GM23338 (cell line): ENCODE measurements at regions not wholly inside any gene's neighbourhood (a gene's known extent, or its start where the extent isn't known, plus 50 kb on each side); places are given as distances from the start of the nearest gene placed in this dataset.

Experiments
- ATAC-seq: fragments of 200-7000 bp; cut with Tn5 transposase; 3 replicates; pipeline ENCODE4 v1.9.1; 2020
- DNase-seq: peaks from one replicate; pipeline ENCODE4 v3.0.0-alpha.2; 2015; ENCODE audit warnings: low spot score
- H2AFZ ChIP-seq: fragments of 200-600 bp; sonication (generic); 2 replicates; pipeline ENCODE4 v1.8.0; 2016; ENCODE audit warnings: antibody characterized with exemption, mild to moderate bottlenecking, moderate library complexity
- H3F3A ChIP-seq: fragments of 200-600 bp; sonication (generic); replicated peaks from 2 replicates; pipeline ENCODE4 v1.8.0; 2017; ENCODE audit warnings: antibody characterized with exemption, mixed run types, low read depth
- H3K27ac ChIP-seq: fragments of 200-600 bp; sonication (generic); 2 replicates; pipeline ENCODE4 v1.6.1; 2016; ENCODE audit warnings: low read depth
- H3K27me3 ChIP-seq: fragments of 200-600 bp; sonication (generic); 2 replicates; pipeline ENCODE4 v1.8.0; 2016; ENCODE audit warnings: mild to moderate bottlenecking, mixed run types, moderate library complexity; ENCODE audit not compliant: insufficient read depth
- H3K36me3 ChIP-seq: fragments of 200-600 bp; sonication (generic); 2 replicates; pipeline ENCODE4 v1.8.0; 2016; ENCODE audit warnings: mild to moderate bottlenecking; ENCODE audit not compliant: insufficient read depth
- H3K4me1 ChIP-seq: fragments of 200-600 bp; sonication (generic); 2 replicates; pipeline ENCODE4 v1.8.0; 2016; ENCODE audit warnings: mild to moderate bottlenecking, moderate library complexity; ENCODE audit not compliant: insufficient read depth
- H3K4me2 ChIP-seq: fragments of 200-600 bp; sonication (generic); 2 replicates; pipeline ENCODE4 v1.7.1; 2017; ENCODE audit warnings: mixed run types
- H3K4me3 ChIP-seq: fragments of 200-600 bp; sonication (generic); 2 replicates; pipeline ENCODE4 v1.6.1; 2016; ENCODE audit warnings: mixed run types
- H3K79me2 ChIP-seq: fragments of 200-600 bp; sonication (generic); replicated peaks from 2 replicates; pipeline ENCODE4 v1.8.0; 2017; ENCODE audit warnings: mild to moderate bottlenecking; ENCODE audit not compliant: insufficient read depth
- H3K9me2 ChIP-seq: fragments of 200-600 bp; sonication (generic); 2 replicates; pipeline ENCODE4 v1.8.0; 2017; ENCODE audit not compliant: insufficient read depth
- H4K20me1 ChIP-seq: fragments of 200-600 bp; sonication (generic); replicated peaks from 2 replicates; pipeline ENCODE4 v1.8.0; 2017; ENCODE audit warnings: mild to moderate bottlenecking; ENCODE audit not compliant: insufficient read depth
- H3K27ac Mint-ChIP-seq: 2 replicates; pipeline ENCODE4 v1.8.0; 2020; ENCODE audit warnings: inconsistent platforms, mild to moderate bottlenecking, moderate library complexity, mixed read lengths
- H3K27me3 Mint-ChIP-seq: 3 replicates; pipeline ENCODE4 v1.8.0; 2022; ENCODE audit warnings: low read depth, mild to moderate bottlenecking, moderate library complexity, mixed read lengths, inconsistent platforms; ENCODE audit not compliant: insufficient read depth, poor library complexity
- H3K36me3 Mint-ChIP-seq: 3 replicates; pipeline ENCODE4 v1.8.0; 2021; ENCODE audit warnings: low read depth, mild to moderate bottlenecking, inconsistent platforms, moderate library complexity, mixed read lengths
- H3K4me1 Mint-ChIP-seq: 3 replicates; pipeline ENCODE4 v1.8.0; 2020; ENCODE audit warnings: mild to moderate bottlenecking, inconsistent platforms, mixed read lengths
- H3K4me3 Mint-ChIP-seq: 3 replicates; pipeline ENCODE4 v1.8.0; 2021; ENCODE audit warnings: moderate library complexity, mild to moderate bottlenecking, inconsistent platforms, mixed read lengths
- H3K9me3 Mint-ChIP-seq: 3 replicates; pipeline ENCODE4 v1.8.0; 2020; ENCODE audit warnings: moderate library complexity, mild to moderate bottlenecking, inconsistent platforms, mixed read lengths
- CREB1 ChIP-seq: fragments of 250-450 bp; sonication (Bioruptor Pico); IDR thresholded peaks from 2 replicates; pipeline ENCODE4 v1.5.0; 2020; ENCODE audit warnings: low read depth, mild to moderate bottlenecking, moderate library complexity
- EZH2 ChIP-seq: fragments of 200-600 bp; sonication (generic); IDR thresholded peaks from one replicate; pipeline ENCODE4 v1.8.0; 2017; ENCODE audit warnings: antibody characterized with exemption, mild to moderate bottlenecking, low read depth; ENCODE audit not compliant: unreplicated experiment
- EZH2phosphoT487 ChIP-seq: fragments of 200-600 bp; sonication (generic); IDR thresholded peaks from one replicate; pipeline ENCODE4 v1.8.1; 2018; ENCODE audit warnings: antibody characterized with exemption; ENCODE audit not compliant: unreplicated experiment
- ZNF114 ChIP-seq: fragments of 250-450 bp; sonication (Bioruptor Pico); IDR thresholded peaks from 2 replicates; pipeline ENCODE4 v1.5.0; 2020; ENCODE audit warnings: mild to moderate bottlenecking, moderate library complexity
- ZNF331 ChIP-seq: fragments of 250-450 bp; sonication (Bioruptor Pico); IDR thresholded peaks from 2 replicates; pipeline ENCODE4 v1.5.0; 2020; ENCODE audit warnings: low read depth, mild to moderate bottlenecking, moderate library complexity
- TF ChIP-seq, protein P1 (sequence below): fragments of 250-450 bp; sonication (Bioruptor Pico); IDR thresholded peaks from 2 replicates; pipeline ENCODE4 v1.5.0; 2020; ENCODE audit warnings: mild to moderate bottlenecking, moderate library complexity

DNA sequence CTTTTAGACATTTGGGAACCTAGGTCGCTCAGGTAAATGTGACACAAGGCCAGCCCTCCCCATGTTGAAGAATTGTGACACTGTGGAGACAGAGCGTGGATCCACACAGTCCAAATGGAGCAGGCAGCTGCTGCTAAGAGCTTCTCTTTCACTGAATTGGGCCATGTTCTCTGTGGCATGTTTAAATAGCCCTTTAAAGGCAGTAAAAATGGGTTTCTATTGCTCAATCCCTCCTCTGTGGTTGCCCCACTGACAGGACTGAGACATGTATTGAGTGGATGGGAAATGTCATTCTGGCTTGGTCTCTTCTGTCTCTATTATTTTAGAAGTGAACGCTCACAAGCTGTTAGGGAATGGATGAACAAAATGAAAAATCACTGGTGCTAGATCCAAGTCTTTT lies 84.0 kb upstream of the PRICKLE1 start:
- no peaks in the 10 kb centered on the region for H3K27me3 Mint-ChIP-seq
- Histone ChIP-seq H3K4me1 (peaks cover 16% of the 10 kb centered on the region), H3F3A (no peaks in the 10 kb centered on the region), H3K4me2 (no peak overlapping the region), H2AFZ (no peak overlapping the region), H3K36me3 (no peaks in the 10 kb centered on the region), H3K27me3 (no peaks in the 10 kb centered on the region), H4K20me1 (no peaks in the 10 kb centered on the region), H3K4me3 (no peak overlapping the region), H3K9me2 (peaks cover 29% of the 10 kb centered on the region), H3K79me2 (no peaks in the 10 kb centered on the region), H3K27ac (no peak overlapping the region)
- DNase-seq (no peak), ATAC-seq (no peak)
- no peak overlapping the region for H3K27ac Mint-ChIP-seq
- H3K4me3 Mint-ChIP-seq: no peak overlapping the region
- TF ChIP-seq EZH2: no peak
- TF ChIP-seq, protein P1, sequence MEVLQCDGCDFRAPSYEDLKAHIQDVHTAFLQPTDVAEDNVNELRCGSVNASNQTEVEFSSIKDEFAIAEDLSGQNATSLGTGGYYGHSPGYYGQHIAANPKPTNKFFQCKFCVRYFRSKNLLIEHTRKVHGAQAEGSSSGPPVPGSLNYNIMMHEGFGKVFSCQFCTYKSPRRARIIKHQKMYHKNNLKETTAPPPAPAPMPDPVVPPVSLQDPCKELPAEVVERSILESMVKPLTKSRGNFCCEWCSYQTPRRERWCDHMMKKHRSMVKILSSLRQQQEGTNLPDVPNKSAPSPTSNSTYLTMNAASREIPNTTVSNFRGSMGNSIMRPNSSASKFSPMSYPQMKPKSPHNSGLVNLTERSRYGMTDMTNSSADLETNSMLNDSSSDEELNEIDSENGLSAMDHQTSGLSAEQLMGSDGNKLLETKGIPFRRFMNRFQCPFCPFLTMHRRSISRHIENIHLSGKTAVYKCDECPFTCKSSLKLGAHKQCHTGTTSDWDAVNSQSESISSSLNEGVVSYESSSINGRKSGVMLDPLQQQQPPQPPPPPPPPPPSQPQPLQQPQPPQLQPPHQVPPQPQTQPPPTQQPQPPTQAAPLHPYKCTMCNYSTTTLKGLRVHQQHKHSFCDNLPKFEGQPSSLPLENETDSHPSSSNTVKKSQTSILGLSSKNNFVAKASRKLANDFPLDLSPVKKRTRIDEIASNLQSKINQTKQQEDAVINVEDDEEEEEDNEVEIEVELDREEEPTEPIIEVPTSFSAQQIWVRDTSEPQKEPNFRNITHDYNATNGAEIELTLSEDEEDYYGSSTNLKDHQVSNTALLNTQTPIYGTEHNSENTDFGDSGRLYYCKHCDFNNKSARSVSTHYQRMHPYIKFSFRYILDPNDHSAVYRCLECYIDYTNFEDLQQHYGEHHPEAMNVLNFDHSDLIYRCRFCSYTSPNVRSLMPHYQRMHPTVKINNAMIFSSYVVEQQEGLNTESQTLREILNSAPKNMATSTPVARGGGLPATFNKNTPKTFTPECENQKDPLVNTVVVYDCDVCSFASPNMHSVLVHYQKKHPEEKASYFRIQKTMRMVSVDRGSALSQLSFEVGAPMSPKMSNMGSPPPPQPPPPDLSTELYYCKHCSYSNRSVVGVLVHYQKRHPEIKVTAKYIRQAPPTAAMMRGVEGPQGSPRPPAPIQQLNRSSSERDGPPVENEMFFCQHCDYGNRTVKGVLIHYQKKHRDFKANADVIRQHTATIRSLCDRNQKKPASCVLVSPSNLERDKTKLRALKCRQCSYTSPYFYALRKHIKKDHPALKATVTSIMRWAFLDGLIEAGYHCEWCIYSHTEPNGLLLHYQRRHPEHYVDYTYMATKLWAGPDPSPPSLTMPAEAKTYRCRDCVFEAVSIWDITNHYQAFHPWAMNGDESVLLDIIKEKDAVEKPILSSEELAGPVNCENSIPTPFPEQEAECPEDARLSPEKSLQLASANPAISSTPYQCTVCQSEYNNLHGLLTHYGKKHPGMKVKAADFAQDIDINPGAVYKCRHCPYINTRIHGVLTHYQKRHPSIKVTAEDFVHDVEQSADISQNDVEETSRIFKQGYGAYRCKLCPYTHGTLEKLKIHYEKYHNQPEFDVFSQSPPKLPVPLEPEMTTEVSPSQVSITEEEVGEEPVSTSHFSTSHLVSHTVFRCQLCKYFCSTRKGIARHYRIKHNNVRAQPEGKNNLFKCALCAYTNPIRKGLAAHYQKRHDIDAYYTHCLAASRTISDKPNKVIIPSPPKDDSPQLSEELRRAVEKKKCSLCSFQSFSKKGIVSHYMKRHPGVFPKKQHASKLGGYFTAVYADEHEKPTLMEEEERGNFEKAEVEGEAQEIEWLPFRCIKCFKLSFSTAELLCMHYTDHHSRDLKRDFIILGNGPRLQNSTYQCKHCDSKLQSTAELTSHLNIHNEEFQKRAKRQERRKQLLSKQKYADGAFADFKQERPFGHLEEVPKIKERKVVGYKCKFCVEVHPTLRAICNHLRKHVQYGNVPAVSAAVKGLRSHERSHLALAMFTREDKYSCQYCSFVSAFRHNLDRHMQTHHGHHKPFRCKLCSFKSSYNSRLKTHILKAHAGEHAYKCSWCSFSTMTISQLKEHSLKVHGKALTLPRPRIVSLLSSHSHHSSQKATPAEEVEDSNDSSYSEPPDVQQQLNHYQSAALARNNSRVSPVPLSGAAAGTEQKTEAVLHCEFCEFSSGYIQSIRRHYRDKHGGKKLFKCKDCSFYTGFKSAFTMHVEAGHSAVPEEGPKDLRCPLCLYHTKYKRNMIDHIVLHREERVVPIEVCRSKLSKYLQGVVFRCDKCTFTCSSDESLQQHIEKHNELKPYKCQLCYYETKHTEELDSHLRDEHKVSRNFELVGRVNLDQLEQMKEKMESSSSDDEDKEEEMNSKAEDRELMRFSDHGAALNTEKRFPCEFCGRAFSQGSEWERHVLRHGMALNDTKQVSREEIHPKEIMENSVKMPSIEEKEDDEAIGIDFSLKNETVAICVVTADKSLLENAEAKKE: no peak
- no peak for TF ChIP-seq ZNF114 (CRISPR knock-in tag)
- no peak for TF ChIP-seq EZH2phosphoT487
- no peak for TF ChIP-seq CREB1
- TF ChIP-seq ZNF331 (CRISPR knock-in tag): no peak
- peaks cover 12% of the 10 kb centered on the region for H3K36me3 Mint-ChIP-seq
- H3K9me3 Mint-ChIP-seq: peaks cover 5% of the 10 kb centered on the region
- peaks cover 25% of the 10 kb centered on the region for H3K4me1 Mint-ChIP-seq

DNA sequence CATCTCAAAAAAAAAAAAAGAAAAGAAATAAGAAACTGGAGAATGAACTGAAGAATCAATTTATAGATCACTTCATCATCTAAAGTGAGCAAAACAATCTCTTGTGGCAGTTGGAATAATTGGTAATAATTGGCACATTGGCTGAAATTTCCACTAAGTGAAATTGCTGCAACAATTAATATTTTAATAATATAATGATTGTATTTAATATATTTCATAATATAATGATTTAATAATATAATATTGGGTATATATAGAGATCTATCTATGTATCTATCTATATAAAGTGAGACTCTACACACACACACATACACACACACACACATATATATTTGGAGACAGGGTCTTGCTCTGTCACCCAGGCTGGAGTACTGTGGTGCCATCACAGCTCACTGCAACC lies 81.2 kb upstream of the PRICKLE1 start:
- no peaks in the 10 kb centered on the region for H3K79me2 ChIP-seq
- ATAC-seq (no peak), DNase-seq (no peak)
- H3K36me3 ChIP-seq: no peaks in the 10 kb centered on the region
- peak overlapping the region; percentile 27 for H3K27ac ChIP-seq
- no peaks in the 10 kb centered on the region for H4K20me1 ChIP-seq
- no peak overlapping the region for H3K4me3 Mint-ChIP-seq
- H3K27ac Mint-ChIP-seq: no peak overlapping the region
- H3K9me2 ChIP-seq: peaks cover 14% of the 10 kb centered on the region
- no peak overlapping the region for H3K4me3 ChIP-seq
- no peak overlapping the region for H2AFZ ChIP-seq
- peaks cover 12% of the 10 kb centered on the region for H3K36me3 Mint-ChIP-seq
- peaks cover 33% of the 10 kb centered on the region for H3K4me1 ChIP-seq
- H3K9me3 Mint-ChIP-seq: peaks cover 5% of the 10 kb centered on the region
- no peaks in the 10 kb centered on the region for H3K27me3 Mint-ChIP-seq
- no peak overlapping the region for H3K4me2 ChIP-seq
- no peaks in the 10 kb centered on the region for H3K27me3 ChIP-seq
- TF ChIP-seq EZH2: no peak
- TF ChIP-seq CREB1: no peak
- H3K4me1 Mint-ChIP-seq: peaks cover 38% of the 10 kb centered on the region
- H3F3A ChIP-seq: no peaks in the 10 kb centered on the region
